H1 (cell line): ENCODE measurements at regions not wholly inside any gene's neighbourhood (a gene's known extent, or its start where the extent isn't known, plus 50 kb on each side); places are given as distances from the start of the nearest gene placed in this dataset.

Experiments used
- CTCF ChIA-PET: fragments of 300-600 bp; sonication (Branson Sonifier 250); formaldehyde crosslinking; loops from one replicate; lab custom pipeline; 2021; ENCODE audit not compliant: partially characterized antibody; lab: Charles Lee
- POLR2A ChIA-PET: fragments of 300-600 bp; sonication (Branson Sonifier 250); formaldehyde crosslinking; loops from one replicate; lab custom pipeline; 2021; ENCODE audit warnings: inconsistent platforms; ENCODE audit not compliant: partially characterized antibody; lab: Charles Lee
- DNase-seq, 2 experiments: peaks; one replicate each; pipeline versions ENCODE4 v3.0.0 to v3.0.0-alpha.2; 2010 to 2022; ENCODE audit warnings: low spot score in 2 of 2, low read depth in 1 of 2, mixed read lengths in 1 of 2
- FAIRE-seq: peaks from 2 replicates; lab custom pipeline; 2011; peaks lifted over from hg19 to GRCh38; lab: Jason Lieb, UNC
- H2AFZ ChIP-seq: 2 replicates; pipeline ENCODE4 v1.8.1; 2012; ENCODE audit warnings: low read length, inconsistent platforms
- H2AK5ac ChIP-seq: 2 replicates; pipeline ENCODE4 v1.6.1; 2013; ENCODE audit warnings: low read depth, low read length
- H2BK120ac ChIP-seq: replicated peaks from 2 replicates; pipeline ENCODE3; 2013; ENCODE audit warnings: low read depth, low read length, inconsistent platforms
- H2BK12ac ChIP-seq: 2 replicates; pipeline ENCODE4 v1.6.1; 2013; ENCODE audit warnings: low read depth, low read length
- H2BK15ac ChIP-seq: 2 replicates; pipeline ENCODE4 v1.6.1; 2013; ENCODE audit warnings: low read length
- H2BK20ac ChIP-seq: 2 replicates; pipeline ENCODE4 v1.6.1; 2013; ENCODE audit warnings: low read length
- H2BK5ac ChIP-seq: 2 replicates; pipeline ENCODE4 v1.6.1; 2013; ENCODE audit warnings: low read depth, low read length
- H3K14ac ChIP-seq: 2 replicates; pipeline ENCODE4 v1.6.1; 2013; ENCODE audit warnings: inconsistent platforms; ENCODE audit not compliant: insufficient read length
- H3K18ac ChIP-seq: 2 replicates; pipeline ENCODE4 v1.6.1; 2013; ENCODE audit warnings: low read length; ENCODE audit errors: extremely low read depth
- H3K23ac ChIP-seq: 2 replicates; pipeline ENCODE4 v1.6.1; 2013; ENCODE audit warnings: inconsistent platforms; ENCODE audit not compliant: insufficient read length
- H3K23me2 ChIP-seq: 2 replicates; pipeline ENCODE4 v1.6.1; 2013; ENCODE audit warnings: low read depth, low read length
- H3K27ac ChIP-seq: 2 replicates; pipeline ENCODE4 v1.6.1; 2011; ENCODE audit warnings: low read depth, low read length, inconsistent platforms
- H3K27me3 ChIP-seq, 4 experiments: replicated peaks in 1 of 4; 1 replicate in 1 of 4; 2 replicates in 3 of 4; pipeline versions ENCODE4 v1.6.1 to v1.8.1; 2011 to 2013; ENCODE audit warnings: low read length in 3 of 4, mild to moderate bottlenecking in 3 of 4, inconsistent platforms in 2 of 4, mixed read lengths in 2 of 4, moderate library complexity in 1 of 4; ENCODE audit not compliant: control insufficient read depth in 3 of 4, insufficient read depth in 3 of 4; ENCODE audit errors: extremely low read depth in 1 of 4
- H3K36me3 ChIP-seq, 4 experiments: 2 replicates each; pipeline versions ENCODE4 v1.6.1 to v1.8.1; 2011 to 2013; ENCODE audit warnings: mild to moderate bottlenecking in 4 of 4, low read length in 3 of 4, moderate library complexity in 2 of 4, control low read depth in 1 of 4, inconsistent platforms in 1 of 4; ENCODE audit not compliant: insufficient read depth in 4 of 4, control insufficient read depth in 2 of 4
- H3K4ac ChIP-seq: replicated peaks from 2 replicates; pipeline ENCODE3; 2013; ENCODE audit warnings: low read length, low read depth, mixed read lengths, inconsistent platforms; ENCODE audit not compliant: insufficient read length
- H3K4me1 ChIP-seq, 4 experiments: replicated peaks in 1 of 4; 1 replicate in 1 of 4; 2 replicates in 3 of 4; pipeline versions ENCODE4 v1.6.1 to v1.8.1; 2011 to 2013; ENCODE audit warnings: low read length in 3 of 4, inconsistent platforms in 2 of 4, mixed read lengths in 1 of 4; ENCODE audit not compliant: insufficient read depth in 4 of 4, control insufficient read depth in 3 of 4
- H3K4me2 ChIP-seq, 2 experiments: 2 replicates each; pipeline versions ENCODE4 v1.6.1 to v1.8.1; 2011 to 2013; ENCODE audit warnings: low read depth in 2 of 2, low read length in 2 of 2, control low read depth in 1 of 2, inconsistent platforms in 1 of 2, mild to moderate bottlenecking in 1 of 2; ENCODE audit not compliant: insufficient read depth in 1 of 2
- H3K4me3 ChIP-seq, 4 experiments: fragments of 200-600, 300-600 bp in 1 of 4; sonication (generic), shearing (Covaris generic), sonication (Bioruptor Twin) in 1 of 4; 2 replicates each; pipeline versions ENCODE4 v1.5.1 to v1.8.1; 2011 to 2016; ENCODE audit warnings: low read length in 4 of 4, low read depth in 3 of 4, control low read depth in 2 of 4, inconsistent platforms in 2 of 4, mild to moderate bottlenecking in 2 of 4, mixed read lengths in 1 of 4, moderate library complexity in 1 of 4; ENCODE audit not compliant: insufficient read depth in 2 of 4; ENCODE audit errors: extremely low read depth in 1 of 4
- H3K56ac ChIP-seq: replicated peaks from 2 replicates; pipeline ENCODE3; 2013; ENCODE audit warnings: low read depth, mild to moderate bottlenecking, mixed read lengths, low read length, inconsistent platforms; ENCODE audit not compliant: insufficient read length
- H3K79me1 ChIP-seq: 2 replicates; pipeline ENCODE4 v1.6.1; 2013; ENCODE audit warnings: low read depth, low read length, control low read depth
- H3K79me2 ChIP-seq, 2 experiments: 2 replicates each; pipeline versions ENCODE4 v1.6.1 to v1.8.1; 2012 to 2013; ENCODE audit warnings: low read length in 2 of 2, mild to moderate bottlenecking in 2 of 2, inconsistent platforms in 1 of 2; ENCODE audit not compliant: insufficient read depth in 2 of 2, control insufficient read depth in 1 of 2
- H3K9ac ChIP-seq, 4 experiments: replicated peaks in 1 of 4; 1 replicate in 1 of 4; 2 replicates in 3 of 4; pipeline versions ENCODE4 v1.6.1 to v1.8.1; 2011 to 2013; ENCODE audit warnings: low read depth in 3 of 4, low read length in 3 of 4, control low read depth in 2 of 4, mild to moderate bottlenecking in 2 of 4, moderate library complexity in 2 of 4, inconsistent platforms in 1 of 4; ENCODE audit errors: extremely low read depth in 1 of 4
- H3K9me3 ChIP-seq, 2 experiments: 2 replicates each; pipeline versions ENCODE4 v1.6.1 to v1.8.1; 2012 to 2013; ENCODE audit warnings: mild to moderate bottlenecking in 2 of 2, moderate library complexity in 2 of 2, control low read depth in 1 of 2, inconsistent platforms in 1 of 2, low read depth in 1 of 2, low read length in 1 of 2, mixed read lengths in 1 of 2; ENCODE audit not compliant: insufficient read depth in 2 of 2
- H4K20me1 ChIP-seq, 2 experiments: replicated peaks in 1 of 2; 2 replicates each; pipeline versions ENCODE3 to v1.8.1; 2011 to 2013; ENCODE audit warnings: inconsistent platforms in 2 of 2, low read length in 2 of 2, mild to moderate bottlenecking in 1 of 2; ENCODE audit not compliant: insufficient read depth in 2 of 2, control insufficient read depth in 1 of 2
- H4K5ac ChIP-seq: 2 replicates; pipeline ENCODE4 v1.6.1; 2013; ENCODE audit warnings: low read length, low read depth, mixed read lengths, inconsistent platforms; ENCODE audit not compliant: insufficient read length
- H4K8ac ChIP-seq: 2 replicates; pipeline ENCODE4 v1.8.0; 2013; ENCODE audit warnings: mild to moderate bottlenecking, moderate library complexity, low read length, inconsistent platforms; ENCODE audit not compliant: insufficient read depth; ENCODE audit errors: extremely low read depth
- H4K91ac ChIP-seq: replicated peaks from 2 replicates; pipeline ENCODE3; 2013; ENCODE audit warnings: low read length, mixed read lengths, inconsistent platforms; ENCODE audit not compliant: insufficient read length
- CTCF ChIP-seq, 3 experiments: IDR thresholded peaks; 1 replicate in 2 of 3; 2 replicates in 1 of 3; pipeline versions ENCODE4 v1.5.1 to v1.6.1; 2011; ENCODE audit warnings: low read length in 3 of 3, mild to moderate bottlenecking in 3 of 3, inconsistent platforms in 2 of 3, low read depth in 1 of 3, moderate library complexity in 1 of 3; ENCODE audit not compliant: insufficient read depth in 1 of 3; ENCODE audit errors: control extremely low read depth in 1 of 3
- FOSL1 ChIP-seq: IDR thresholded peaks from 2 replicates; pipeline ENCODE4 v1.6.1; 2011; ENCODE audit warnings: mild to moderate bottlenecking, low read depth, low read length, moderate library complexity; ENCODE audit not compliant: insufficient read depth
- HDAC6 ChIP-seq: IDR thresholded peaks from one replicate; pipeline ENCODE4 v1.7.1; 2012; ENCODE audit warnings: low read depth, mild to moderate bottlenecking, inconsistent platforms, low read length, moderate library complexity
- JUND ChIP-seq: IDR thresholded peaks from 2 replicates; pipeline ENCODE4 v1.6.1; 2011; ENCODE audit warnings: mild to moderate bottlenecking, improper control_type of control experiment, low read length
- RAD21 ChIP-seq, 2 experiments: IDR thresholded peaks in 1 of 2; conservative IDR thresholded peaks in 1 of 2; 2 replicates each; pipeline ENCODE4 v1.6.1; 2011; ENCODE audit warnings: low read depth in 2 of 2, low read length in 2 of 2, improper control_type of control experiment in 1 of 2, inconsistent platforms in 1 of 2, mild to moderate bottlenecking in 1 of 2, moderate library complexity in 1 of 2
- RXRA ChIP-seq: IDR thresholded peaks from 2 replicates; pipeline ENCODE4 v1.6.1; 2011; ENCODE audit warnings: low read depth, mild to moderate bottlenecking, low read length, moderate library complexity; ENCODE audit not compliant: insufficient read depth
- SRF ChIP-seq: IDR thresholded peaks from 2 replicates; pipeline ENCODE4 v1.6.1; 2011; ENCODE audit warnings: mild to moderate bottlenecking, low read depth, low read length, moderate library complexity
- WGBS, 2 experiments: shearing (Covaris generic) in 1 of 2; methylation state at CpG; one replicate each; pipeline versions ENCODE4 v1.1.6 to v1.1.7; 2013 to 2015; ENCODE audit warnings: low lambda C conversion rate in 2 of 2, mixed read lengths in 2 of 2, inconsistent platforms in 1 of 2, low coverage in 1 of 2, missing lambda C conversion rate in 1 of 2; ENCODE audit not compliant: insufficient replicate concordance in 2 of 2, insufficient coverage in 1 of 2, insufficient read length in 1 of 2; ENCODE audit errors: extremely low coverage in 1 of 2, missing lambda C conversion rate in 1 of 2; 5-methylcytosine and 5-hydroxymethylcytosine counted together

GRCh38 chr10:10930979-10931743 is 86.5 kb upstream of the CELF2 start:
- no peak for DNase-seq
- Histone ChIP-seq H3K23me2 (no peaks in the 10 kb centered on the region), H3K27ac (no peak overlapping the region), H2AK5ac (no peak overlapping the region), H4K8ac (no peak overlapping the region), H3K4me3 (no peak overlapping the region), H4K91ac (no peak overlapping the region), H4K20me1 (no peaks in the 10 kb centered on the region), H2BK120ac (no peak overlapping the region), H3K23ac (no peak overlapping the region), H3K18ac (no peak overlapping the region), H4K5ac (no peak overlapping the region), H3K4ac (no peak overlapping the region), H3K14ac (no peak overlapping the region), H2BK15ac (no peak overlapping the region), H2BK20ac (no peak overlapping the region), H3K79me2 (no peaks in the 10 kb centered on the region), H3K4me2 (no peak overlapping the region), H2BK12ac (no peak overlapping the region), H3K56ac (no peak overlapping the region), H3K9ac (no peak overlapping the region), H3K36me3 (no peaks in the 10 kb centered on the region), H3K79me1 (no peaks in the 10 kb centered on the region), H2AFZ (no peak overlapping the region), H3K9me3 (no peaks in the 10 kb centered on the region), H3K4me1 (no peaks in the 10 kb centered on the region), H3K27me3 (no peaks in the 10 kb centered on the region), H2BK5ac (no peak overlapping the region)
- TF ChIP-seq CTCF (IDR thresholded peaks at IDR 0.05; ENCODE audit: control extremely low read depth in 1 of 3, insufficient read depth in 1 of 3, low read depth in 1 of 3, low read length in 3 of 3) (peak; percentile 54 to 55 (median 54)), SRF (no peak), RXRA (no peak), HDAC6 (no peak), RAD21 (IDR thresholded peaks at IDR 0.05 in 1 of 2, conservative IDR thresholded peaks at IDR 0.05 in 1 of 2; ENCODE audit: low read depth in 2 of 2, low read length in 2 of 2) (peak; percentile 74 to 79), JUND (no peak), FOSL1 (no peak)
- peak; percentile 7 for FAIRE-seq
- ChIA-PET CTCF (interaction anchor here (0.5 to 1.4 kb wide), 4 partner anchors 9 to 851 kb away, joined by 3 to 5 read pairs (median 3); no protein-coding TSS in a partner anchor), POLR2A (no interaction called here)
- WGBS, 2 experiments, result 82% methylated on average over 8 of the region's 8 CpGs; no CpG with 5 or more reads in 1 of the 2 experiments
